CD4-positive, alpha-beta T cell (primary cell): ENCODE measurements at regions not wholly inside any gene's neighbourhood (a gene's known extent, or its start where the extent isn't known, plus 50 kb on each side); places are given as distances from the start of the nearest gene placed in this dataset.
A peak's percentile ranks its signal among the peaks of the same experiment; 100 is the strongest.

ENCODE experiments used
- ATAC-seq: fragments of 200-7000 bp; cut with Tn5 transposase; one replicate; pipeline ENCODE4 v1.10.0; 2022; ENCODE audit warnings: mild to moderate bottlenecking; ENCODE audit not compliant: poor library complexity
- CTCF ChIA-PET: fragments of 350-600 bp; sonication (Branson Sonifier 250); formaldehyde crosslinking; loops from one replicate; lab custom pipeline; 2021; ENCODE audit warnings: antibody characterized with exemption, inconsistent platforms; lab: Charles Lee
- POLR2A ChIA-PET: fragments of 350-600 bp; sonication (Branson Sonifier 250); formaldehyde crosslinking; loops from one replicate; lab custom pipeline; 2021; ENCODE audit warnings: antibody characterized with exemption, inconsistent platforms; lab: Charles Lee
- DNase-seq, 14 experiments: peaks; one replicate each; pipeline ENCODE4 v3.0.0-alpha.2; 2013 to 2020; ENCODE audit warnings: mixed read lengths in 2 of 14
- H3K27ac ChIP-seq, 2 donors: one replicate each; pipeline versions ENCODE4 v1.5.1 to v1.7.0; 2013; ENCODE audit warnings: low read length in 2 of 2, low read depth in 1 of 2, mild to moderate bottlenecking in 1 of 2
- H3K27me3 ChIP-seq, 2 experiments: 1 replicate in 1 of 2; 2 replicates in 1 of 2; pipeline versions ENCODE4 v1.6.1 to v1.7.0; 2013; ENCODE audit warnings: low read length in 2 of 2, control low read depth in 1 of 2, mild to moderate bottlenecking in 1 of 2, moderate library complexity in 1 of 2; ENCODE audit not compliant: insufficient read depth in 2 of 2, control insufficient read depth in 1 of 2
- H3K36me3 ChIP-seq: one replicate; pipeline ENCODE4 v1.6.1; 2013; ENCODE audit warnings: low read length, control low read depth; ENCODE audit not compliant: insufficient read depth
- H3K4me1 ChIP-seq: one replicate; pipeline ENCODE4 v1.6.1; 2013; ENCODE audit warnings: low read length, control low read depth; ENCODE audit not compliant: insufficient read depth
- H3K4me3 ChIP-seq: one replicate; pipeline ENCODE4 v1.5.1; 2013; ENCODE audit warnings: mild to moderate bottlenecking, low read length, moderate library complexity
- H3K9me3 ChIP-seq, 2 experiments: 1 replicate in 1 of 2; 2 replicates in 1 of 2; pipeline versions ENCODE4 v1.6.1 to v1.7.0; 2013; ENCODE audit warnings: low read length in 2 of 2, mild to moderate bottlenecking in 2 of 2, control low read depth in 1 of 2, moderate library complexity in 1 of 2; ENCODE audit not compliant: control insufficient read depth in 1 of 2, insufficient read depth in 1 of 2
- H3K27ac Mint-ChIP-seq: one replicate; pipeline ENCODE4 v1.8.0; 2020; ENCODE audit warnings: mixed read lengths
- H3K27me3 Mint-ChIP-seq: one replicate; pipeline ENCODE4 v1.8.0; 2021; ENCODE audit warnings: mixed read lengths
- H3K36me3 Mint-ChIP-seq: one replicate; pipeline ENCODE4 v1.8.0; 2021; ENCODE audit warnings: low read depth, mixed read lengths
- H3K4me1 Mint-ChIP-seq: one replicate; pipeline ENCODE4 v1.8.0; 2021; ENCODE audit warnings: low read depth, mixed read lengths
- H3K4me3 Mint-ChIP-seq: one replicate; pipeline ENCODE4 v1.8.0; 2020; ENCODE audit warnings: mild to moderate bottlenecking, mixed read lengths
- H3K9me3 Mint-ChIP-seq: one replicate; pipeline ENCODE4 v1.8.0; 2020; ENCODE audit warnings: mixed read lengths
- intact Hi-C, 2 experiments: fragments of 100-400 bp; cut with DNase I in 1 of 2; cut with micrococcal nuclease in 1 of 2; formaldehyde crosslinking; loops; one replicate each; pipeline versions ENCODE4 v1.15.1 to v1.9.0; 2023 to 2025; cut with DNase I, micrococcal nuclease
- TF ChIP-seq, protein P1 (sequence below): fragments of 200-600 bp; IDR thresholded peaks from one replicate; pipeline ENCODE4 v1.8.0; 2022; ENCODE audit warnings: antibody characterized with exemption, mild to moderate bottlenecking

DNA sequence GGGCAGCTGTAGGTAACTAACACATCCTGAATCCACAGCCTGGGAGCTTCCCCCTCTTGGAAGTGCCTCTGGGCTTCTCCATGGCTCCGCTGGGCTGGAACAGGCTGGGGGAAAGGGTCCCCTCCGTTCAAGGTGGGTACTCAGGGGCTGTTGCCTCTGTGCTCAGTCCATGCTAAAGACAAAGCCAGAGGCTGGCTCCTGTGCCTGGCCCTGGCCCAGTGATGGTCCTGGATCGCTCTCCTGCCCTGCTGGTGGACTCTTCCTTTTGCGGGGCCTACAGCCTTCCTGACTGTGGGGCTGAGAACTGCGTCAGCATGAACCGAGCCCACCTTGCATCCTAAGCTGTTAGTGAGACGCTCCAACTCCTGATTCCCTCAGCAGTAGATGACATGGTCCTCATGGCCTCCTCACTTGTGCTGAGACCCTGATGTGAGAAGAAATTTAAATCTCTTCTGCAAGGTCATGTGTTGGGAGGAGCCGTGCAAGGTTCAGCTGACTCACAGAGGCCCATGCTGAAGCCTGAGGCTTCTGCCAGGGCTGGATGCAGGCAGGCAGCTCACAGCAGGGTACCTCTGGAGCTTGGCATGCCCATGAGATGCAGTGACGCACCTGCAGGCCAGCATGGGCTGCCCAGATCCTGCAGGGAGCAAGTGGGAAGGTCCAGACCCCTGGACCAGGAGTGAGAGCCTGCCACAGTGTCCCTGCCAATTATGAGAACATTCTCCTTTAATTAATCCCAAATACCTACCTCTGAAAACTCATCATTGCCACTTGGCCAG lies 1285.5 kb downstream of the TBC1D22A start:
- DNase-seq, result no peak
- no peak overlapping the region for H3K4me3 Mint-ChIP-seq
- Histone ChIP-seq H3K4me3 (no peak overlapping the region), H3K4me1 (no peaks in the 10 kb centered on the region), H3K9me3 (peaks cover 0 to 12% of the 10 kb centered on the region in 2 experiments), H3K27me3 (peaks cover 0 to 10% of the 10 kb centered on the region in 2 experiments), H3K27ac (no peak overlapping the region), H3K36me3 (no peaks in the 10 kb centered on the region)
- H3K4me1 Mint-ChIP-seq, result no peaks in the 10 kb centered on the region
- ChIA-PET POLR2A (no interaction called here), CTCF (no interaction called here)
- no peaks in the 10 kb centered on the region for H3K9me3 Mint-ChIP-seq
- ATAC-seq, result no peak
- no peaks in the 10 kb centered on the region for H3K36me3 Mint-ChIP-seq
- H3K27me3 Mint-ChIP-seq, result peaks cover 13% of the 10 kb centered on the region
- intact Hi-C loops, result no loop called here
- TF ChIP-seq, protein P1, sequence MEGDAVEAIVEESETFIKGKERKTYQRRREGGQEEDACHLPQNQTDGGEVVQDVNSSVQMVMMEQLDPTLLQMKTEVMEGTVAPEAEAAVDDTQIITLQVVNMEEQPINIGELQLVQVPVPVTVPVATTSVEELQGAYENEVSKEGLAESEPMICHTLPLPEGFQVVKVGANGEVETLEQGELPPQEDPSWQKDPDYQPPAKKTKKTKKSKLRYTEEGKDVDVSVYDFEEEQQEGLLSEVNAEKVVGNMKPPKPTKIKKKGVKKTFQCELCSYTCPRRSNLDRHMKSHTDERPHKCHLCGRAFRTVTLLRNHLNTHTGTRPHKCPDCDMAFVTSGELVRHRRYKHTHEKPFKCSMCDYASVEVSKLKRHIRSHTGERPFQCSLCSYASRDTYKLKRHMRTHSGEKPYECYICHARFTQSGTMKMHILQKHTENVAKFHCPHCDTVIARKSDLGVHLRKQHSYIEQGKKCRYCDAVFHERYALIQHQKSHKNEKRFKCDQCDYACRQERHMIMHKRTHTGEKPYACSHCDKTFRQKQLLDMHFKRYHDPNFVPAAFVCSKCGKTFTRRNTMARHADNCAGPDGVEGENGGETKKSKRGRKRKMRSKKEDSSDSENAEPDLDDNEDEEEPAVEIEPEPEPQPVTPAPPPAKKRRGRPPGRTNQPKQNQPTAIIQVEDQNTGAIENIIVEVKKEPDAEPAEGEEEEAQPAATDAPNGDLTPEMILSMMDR, result no peak
- no peak overlapping the region for H3K27ac Mint-ChIP-seq

DNA sequence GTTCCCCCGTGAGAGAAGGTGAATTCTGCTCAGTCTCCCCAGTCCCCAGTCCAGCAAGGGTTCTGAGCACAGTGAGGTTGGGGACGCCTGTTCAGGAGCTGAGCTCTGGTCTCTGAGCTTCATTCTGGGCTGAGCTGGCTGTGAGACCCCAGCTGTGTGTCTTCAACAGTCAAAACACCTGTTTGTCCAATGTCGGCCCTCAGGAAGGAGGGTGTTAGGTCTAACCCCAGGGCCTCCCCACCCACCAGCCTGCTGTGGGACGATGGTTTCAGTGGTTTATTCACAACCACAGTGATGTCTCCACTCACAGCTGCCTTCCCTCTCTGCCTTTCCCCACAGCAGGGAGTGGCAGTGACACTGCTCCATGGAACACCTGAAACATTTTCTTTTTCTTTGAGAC lies 1282.9 kb downstream of the TBC1D22A start:
- Mint-ChIP-seq H3K9me3 (no peaks in the 10 kb centered on the region), H3K4me3 (no peak overlapping the region), H3K4me1 (no peaks in the 10 kb centered on the region), H3K36me3 (no peaks in the 10 kb centered on the region), H3K27me3 (peaks cover 18% of the 10 kb centered on the region), H3K27ac (no peak overlapping the region)
- ChIA-PET CTCF (no interaction called here), POLR2A (no interaction called here)
- no peaks in the 10 kb centered on the region for H3K4me1 ChIP-seq
- H3K36me3 ChIP-seq, result no peaks in the 10 kb centered on the region
- ATAC-seq, result no peak
- no peak overlapping the region for H3K4me3 ChIP-seq
- H3K27me3 ChIP-seq, result peaks cover 0 to 10% of the 10 kb centered on the region in 2 experiments
- DNase-seq, result peak in 1 of 14 experiments; percentile 3
- TF ChIP-seq, protein P1, result no peak
- intact Hi-C loops, result no loop called here
- H3K9me3 ChIP-seq, result peaks cover 0 to 9% of the 10 kb centered on the region in 2 experiments
- no peak overlapping the region for H3K27ac ChIP-seq

DNA sequence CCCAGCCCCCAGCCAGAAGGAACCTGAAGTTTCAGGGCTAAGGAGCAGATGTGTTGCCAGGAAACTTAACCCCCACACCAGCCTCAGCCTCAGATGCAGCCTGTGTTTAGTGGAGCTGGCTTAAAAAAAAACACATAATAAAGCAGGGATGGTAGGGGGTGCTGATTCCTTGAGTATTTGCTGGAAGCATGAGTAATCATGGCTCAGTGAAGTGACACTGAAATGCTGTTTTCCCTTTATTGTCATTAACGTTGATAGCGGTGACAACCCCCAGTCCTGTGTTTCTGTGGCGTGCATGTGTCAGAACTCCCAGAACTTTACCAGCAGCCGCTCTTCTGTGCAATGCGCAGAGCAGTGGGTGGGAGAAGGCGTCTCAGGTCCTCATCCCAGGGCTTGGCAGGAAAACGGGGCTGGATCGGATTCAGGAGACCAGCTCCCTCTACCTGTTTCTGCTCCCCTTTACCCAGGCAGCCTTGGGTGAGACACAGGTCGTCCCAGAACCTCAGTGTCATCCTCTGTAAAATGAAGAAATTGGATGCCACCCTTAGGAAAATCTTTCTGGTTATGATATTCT lies 1282.1 kb downstream of the TBC1D22A start:
- Histone ChIP-seq H3K9me3 (peaks cover 0 to 9% of the 10 kb centered on the region in 2 experiments), H3K4me1 (no peaks in the 10 kb centered on the region), H3K36me3 (no peaks in the 10 kb centered on the region), H3K27ac (no peak overlapping the region), H3K4me3 (no peak overlapping the region), H3K27me3 (peaks cover 0 to 10% of the 10 kb centered on the region in 2 experiments)
- Mint-ChIP-seq H3K4me3 (no peak overlapping the region), H3K9me3 (no peaks in the 10 kb centered on the region), H3K27ac (no peak overlapping the region), H3K27me3 (peaks cover 18% of the 10 kb centered on the region), H3K4me1 (no peaks in the 10 kb centered on the region), H3K36me3 (no peaks in the 10 kb centered on the region)
- ChIA-PET CTCF (no interaction called here), POLR2A (no interaction called here)
- no peak for ATAC-seq
- TF ChIP-seq, protein P1, result no peak
- intact Hi-C loops, result no loop called here
- DNase-seq, result no peak
